SK-N-SH (cell line): ENCODE measurements at regions not wholly inside any gene's neighbourhood (a gene's known extent, or its start where the extent isn't known, plus 50 kb on each side); places are given as distances from the start of the nearest gene placed in this dataset.

Experiments
- CTCF ChIA-PET: fragments of 300-600, 350-600 bp; formaldehyde crosslinking; extraction: SDS; loops from one replicate; lab custom pipeline; 2021; lab: Yijun Ruan, JAX
- POLR2A ChIA-PET: fragments of 350-600 bp; sonication (Branson Sonifier 250); formaldehyde crosslinking; extraction: SDS; loops from one replicate; lab custom pipeline; 2020; ENCODE audit warnings: antibody characterized with exemption, inconsistent platforms; lab: Yijun Ruan, JAX
- DNase-seq: peaks from one replicate; pipeline ENCODE4 v3.0.0; 2012
- H2AFZ ChIP-seq: fragments of 200-600 bp; sonication (generic); 2 replicates; pipeline ENCODE4 v1.8.1; 2016; ENCODE audit warnings: antibody characterized with exemption, mild to moderate bottlenecking, low read depth
- H3F3A ChIP-seq: fragments of 200-600 bp; sonication (generic); replicated peaks from 2 replicates; pipeline ENCODE3; 2016; ENCODE audit warnings: antibody characterized with exemption, mild to moderate bottlenecking; ENCODE audit not compliant: insufficient read depth
- H3K27ac ChIP-seq, 2 experiments: fragments of 200-500 bp in 1 of 2; fragments of 200-600 bp in 1 of 2; sonication (Bioruptor generic) in 1 of 2; sonication (generic), shearing (Covaris generic) in 1 of 2; 2 replicates each; pipeline versions ENCODE4 v1.5.1 to v1.6.1; 2014 to 2016; ENCODE audit warnings: low read depth in 2 of 2, inconsistent platforms in 1 of 2, low read length in 1 of 2, mild to moderate bottlenecking in 1 of 2, mixed read lengths in 1 of 2
- H3K27me3 ChIP-seq: fragments of 200-600 bp; sonication (generic), shearing (Covaris generic); 2 replicates; pipeline ENCODE4 v1.6.1; 2016; ENCODE audit warnings: mixed run types; ENCODE audit not compliant: insufficient read depth
- H3K36me3 ChIP-seq, 2 experiments: fragments of 200-500 bp in 1 of 2; fragments of 200-600 bp in 1 of 2; sonication (Bioruptor generic) in 1 of 2; sonication (generic) in 1 of 2; replicated peaks in 1 of 2; 2 replicates each; pipeline versions ENCODE3 to v1.5.1; 2014 to 2016; ENCODE audit warnings: low read length in 1 of 2, mild to moderate bottlenecking in 1 of 2; ENCODE audit not compliant: insufficient read depth in 2 of 2, control insufficient read depth in 1 of 2
- H3K4me1 ChIP-seq, 2 experiments: fragments of 200-500 bp in 1 of 2; fragments of 200-600 bp in 1 of 2; sonication (Bioruptor generic) in 1 of 2; sonication (generic), shearing (Covaris generic) in 1 of 2; 2 replicates each; pipeline versions ENCODE4 v1.5.1 to v1.6.1; 2014 to 2016; ENCODE audit warnings: low read depth in 1 of 2, low read length in 1 of 2, mixed run types in 1 of 2; ENCODE audit not compliant: insufficient read depth in 2 of 2, control insufficient read depth in 1 of 2
- H3K4me2 ChIP-seq: fragments of 200-600 bp; sonication (generic), shearing (Covaris generic); 2 replicates; pipeline ENCODE4 v1.6.1; 2017; ENCODE audit warnings: mixed run types
- H3K4me3 ChIP-seq, 2 experiments: fragments of 200-500 bp in 1 of 2; fragments of 200-600 bp in 1 of 2; sonication (Bioruptor generic) in 1 of 2; sonication (generic), shearing (Covaris generic) in 1 of 2; 2 replicates each; pipeline versions ENCODE4 v1.5.1 to v1.8.1; 2014 to 2016; ENCODE audit warnings: low read depth in 2 of 2, inconsistent platforms in 1 of 2, low read length in 1 of 2, mild to moderate bottlenecking in 1 of 2, mixed read lengths in 1 of 2, moderate library complexity in 1 of 2
- H3K79me2 ChIP-seq: fragments of 200-600 bp; sonication (generic); 2 replicates; pipeline ENCODE4 v1.8.1; 2017; ENCODE audit warnings: mild to moderate bottlenecking; ENCODE audit not compliant: insufficient read depth
- H3K9ac ChIP-seq: fragments of 200-600 bp; sonication (generic); 2 replicates; pipeline ENCODE4 v1.6.1; 2017; ENCODE audit warnings: mixed run types
- H3K9me2 ChIP-seq: fragments of 200-600 bp; sonication (generic); 2 replicates; pipeline ENCODE4 v1.6.1; 2017; ENCODE audit warnings: mixed run types
- H3K9me3 ChIP-seq: fragments of 200-600 bp; sonication (generic); 2 replicates; pipeline ENCODE4 v1.6.1; 2017; ENCODE audit warnings: mixed run types, mild to moderate bottlenecking, moderate library complexity
- H4K20me1 ChIP-seq: fragments of 200-600 bp; sonication (generic); 2 replicates; pipeline ENCODE4 v1.6.1; 2017; ENCODE audit warnings: mild to moderate bottlenecking, mixed run types; ENCODE audit not compliant: insufficient read depth
- EZH2phosphoT487 ChIP-seq: fragments of 200-600 bp; sonication (generic); IDR thresholded peaks from 2 replicates; pipeline ENCODE4 v1.6.1; 2017; ENCODE audit warnings: low read depth, mixed run types, mild to moderate bottlenecking, antibody characterized with exemption, moderate library complexity, borderline replicate concordance
- MEF2A ChIP-seq: IDR thresholded peaks from 2 replicates; pipeline ENCODE4 v1.4.0; 2012; ENCODE audit warnings: low read depth, borderline replicate concordance
- NFIC ChIP-seq: IDR thresholded peaks from 2 replicates; pipeline ENCODE4 v1.4.0; 2012; ENCODE audit warnings: borderline replicate concordance
- RAD21 ChIP-seq: IDR thresholded peaks from 2 replicates; pipeline ENCODE4 v1.6.1; 2012; ENCODE audit warnings: mild to moderate bottlenecking, low read length
- SMC3 ChIP-seq: IDR thresholded peaks from 2 replicates; pipeline ENCODE4 v1.6.1; 2012; ENCODE audit warnings: low read depth, low read length, improper control_type of control experiment
- TAF1 ChIP-seq: IDR thresholded peaks from 2 replicates; pipeline ENCODE4 v1.6.1; 2012; ENCODE audit warnings: low read depth, mild to moderate bottlenecking, low read length, moderate library complexity, borderline replicate concordance
- WGBS: methylation state at CpG from one replicate; pipeline ENCODE4 v1.1.6; 2017; ENCODE audit warnings: low lambda C conversion rate; 5-methylcytosine and 5-hydroxymethylcytosine counted together
- TF ChIP-seq, protein P1 (sequence below): IDR thresholded peaks from 2 replicates; pipeline ENCODE4 v1.6.1; 2012; ENCODE audit warnings: mild to moderate bottlenecking, low read depth, low read length, moderate library complexity
- TF ChIP-seq, protein P2 (sequence below): IDR thresholded peaks from 2 replicates; pipeline ENCODE4 v1.4.0; 2012; ENCODE audit warnings: low read depth, borderline replicate concordance

DNA sequence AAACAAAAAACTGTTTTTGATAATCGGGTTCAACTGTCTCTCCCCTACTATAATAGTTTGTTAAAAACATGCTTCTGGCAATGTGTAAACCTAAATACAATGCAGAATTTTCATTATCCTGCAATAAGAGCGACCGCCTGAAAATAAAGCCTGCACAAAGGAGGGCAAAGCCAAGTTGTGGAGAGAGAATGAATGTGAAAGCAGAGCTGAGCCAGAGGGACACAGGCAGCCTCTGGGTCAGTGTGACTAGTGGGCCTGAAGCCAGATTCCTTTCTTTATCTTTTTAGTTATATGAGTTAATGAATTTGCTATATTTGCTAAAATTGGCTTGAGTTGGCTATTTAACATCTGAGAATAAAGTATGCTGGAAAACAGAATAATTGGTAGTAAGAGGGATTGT, 615.2 kb downstream of the PLA2G4A start:
- 81% methylated on average over 3 of the region's 3 CpGs for WGBS
- H3K27me3 ChIP-seq = no peaks in the 10 kb centered on the region
- no peaks in the 10 kb centered on the region for H3K79me2 ChIP-seq
- no peaks in the 10 kb centered on the region; a peak in 1 of 4 replicates for H3K4me1 ChIP-seq
- no peak overlapping the region for H3K27ac ChIP-seq
- no peak overlapping the region for H2AFZ ChIP-seq
- no peak for TF ChIP-seq TAF1
- TF ChIP-seq, protein P1, sequence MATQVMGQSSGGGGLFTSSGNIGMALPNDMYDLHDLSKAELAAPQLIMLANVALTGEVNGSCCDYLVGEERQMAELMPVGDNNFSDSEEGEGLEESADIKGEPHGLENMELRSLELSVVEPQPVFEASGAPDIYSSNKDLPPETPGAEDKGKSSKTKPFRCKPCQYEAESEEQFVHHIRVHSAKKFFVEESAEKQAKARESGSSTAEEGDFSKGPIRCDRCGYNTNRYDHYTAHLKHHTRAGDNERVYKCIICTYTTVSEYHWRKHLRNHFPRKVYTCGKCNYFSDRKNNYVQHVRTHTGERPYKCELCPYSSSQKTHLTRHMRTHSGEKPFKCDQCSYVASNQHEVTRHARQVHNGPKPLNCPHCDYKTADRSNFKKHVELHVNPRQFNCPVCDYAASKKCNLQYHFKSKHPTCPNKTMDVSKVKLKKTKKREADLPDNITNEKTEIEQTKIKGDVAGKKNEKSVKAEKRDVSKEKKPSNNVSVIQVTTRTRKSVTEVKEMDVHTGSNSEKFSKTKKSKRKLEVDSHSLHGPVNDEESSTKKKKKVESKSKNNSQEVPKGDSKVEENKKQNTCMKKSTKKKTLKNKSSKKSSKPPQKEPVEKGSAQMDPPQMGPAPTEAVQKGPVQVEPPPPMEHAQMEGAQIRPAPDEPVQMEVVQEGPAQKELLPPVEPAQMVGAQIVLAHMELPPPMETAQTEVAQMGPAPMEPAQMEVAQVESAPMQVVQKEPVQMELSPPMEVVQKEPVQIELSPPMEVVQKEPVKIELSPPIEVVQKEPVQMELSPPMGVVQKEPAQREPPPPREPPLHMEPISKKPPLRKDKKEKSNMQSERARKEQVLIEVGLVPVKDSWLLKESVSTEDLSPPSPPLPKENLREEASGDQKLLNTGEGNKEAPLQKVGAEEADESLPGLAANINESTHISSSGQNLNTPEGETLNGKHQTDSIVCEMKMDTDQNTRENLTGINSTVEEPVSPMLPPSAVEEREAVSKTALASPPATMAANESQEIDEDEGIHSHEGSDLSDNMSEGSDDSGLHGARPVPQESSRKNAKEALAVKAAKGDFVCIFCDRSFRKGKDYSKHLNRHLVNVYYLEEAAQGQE = no peak
- H3K36me3 ChIP-seq = no peaks in the 10 kb centered on the region
- H3F3A ChIP-seq = no peaks in the 10 kb centered on the region
- H3K9me3 ChIP-seq = no peaks in the 10 kb centered on the region
- no peaks in the 10 kb centered on the region for H3K9me2 ChIP-seq
- H3K4me2 ChIP-seq = no peak overlapping the region
- ChIA-PET CTCF (no interaction called here), POLR2A (no interaction called here)
- no peaks in the 10 kb centered on the region for H4K20me1 ChIP-seq
- no peak overlapping the region for H3K4me3 ChIP-seq
- H3K9ac ChIP-seq = no peak overlapping the region
- DNase-seq = no peak

DNA sequence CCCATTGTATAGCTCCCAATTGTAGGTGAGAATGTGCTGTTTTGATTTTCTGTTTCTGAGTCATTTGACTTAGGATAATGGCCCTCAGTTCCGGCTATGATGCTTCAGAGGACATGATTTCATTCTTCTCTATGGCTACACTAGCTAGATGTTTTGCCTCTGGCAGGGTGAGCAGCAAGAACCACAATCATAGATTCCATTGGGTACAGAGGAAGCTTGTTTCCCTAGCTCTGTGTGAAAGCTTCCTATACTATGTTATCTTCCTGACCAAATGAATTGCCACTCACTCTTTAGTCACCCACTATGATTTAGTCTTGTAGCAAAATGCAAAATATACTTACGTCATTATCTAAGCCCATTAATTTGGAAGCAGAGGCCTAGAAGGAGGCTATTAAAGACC, 616.3 kb downstream of the PLA2G4A start:
- no peak for DNase-seq
- H3K9ac ChIP-seq = no peak overlapping the region
- 79% methylated on average over 2 of the region's 2 CpGs for WGBS

More for the DNA sequence above, 616.3 kb downstream of the PLA2G4A start:
- no peaks in the 10 kb centered on the region for H4K20me1 ChIP-seq
- no peaks in the 10 kb centered on the region for H3K36me3 ChIP-seq
- ChIA-PET CTCF (interaction anchor here (0.5 to 1.5 kb wide), 2 partner anchors 28 to 148 kb away, joined by 3 to 4 read pairs; no protein-coding TSS in a partner anchor), POLR2A (no interaction called here)
- no peak overlapping the region for H3K4me2 ChIP-seq
- TF ChIP-seq SMC3 (no peak), MEF2A (no peak), NFIC (no peak), EZH2phosphoT487 (no peak), RAD21 (no peak)
- TF ChIP-seq, protein P1 = no peak
- TF ChIP-seq, protein P2, sequence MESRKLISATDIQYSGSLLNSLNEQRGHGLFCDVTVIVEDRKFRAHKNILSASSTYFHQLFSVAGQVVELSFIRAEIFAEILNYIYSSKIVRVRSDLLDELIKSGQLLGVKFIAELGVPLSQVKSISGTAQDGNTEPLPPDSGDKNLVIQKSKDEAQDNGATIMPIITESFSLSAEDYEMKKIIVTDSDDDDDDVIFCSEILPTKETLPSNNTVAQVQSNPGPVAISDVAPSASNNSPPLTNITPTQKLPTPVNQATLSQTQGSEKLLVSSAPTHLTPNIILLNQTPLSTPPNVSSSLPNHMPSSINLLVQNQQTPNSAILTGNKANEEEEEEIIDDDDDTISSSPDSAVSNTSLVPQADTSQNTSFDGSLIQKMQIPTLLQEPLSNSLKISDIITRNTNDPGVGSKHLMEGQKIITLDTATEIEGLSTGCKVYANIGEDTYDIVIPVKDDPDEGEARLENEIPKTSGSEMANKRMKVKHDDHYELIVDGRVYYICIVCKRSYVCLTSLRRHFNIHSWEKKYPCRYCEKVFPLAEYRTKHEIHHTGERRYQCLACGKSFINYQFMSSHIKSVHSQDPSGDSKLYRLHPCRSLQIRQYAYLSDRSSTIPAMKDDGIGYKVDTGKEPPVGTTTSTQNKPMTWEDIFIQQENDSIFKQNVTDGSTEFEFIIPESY = no peak
- no peaks in the 10 kb centered on the region for H3K27me3 ChIP-seq
- no peak overlapping the region for H3K4me3 ChIP-seq
- H3K27ac ChIP-seq = no peak overlapping the region
- H3K4me1 ChIP-seq = no peaks in the 10 kb centered on the region; a peak in 1 of 4 replicates
- no peaks in the 10 kb centered on the region for H3K9me3 ChIP-seq
- no peaks in the 10 kb centered on the region for H3K79me2 ChIP-seq
- H2AFZ ChIP-seq = no peak overlapping the region
- H3F3A ChIP-seq = no peaks in the 10 kb centered on the region
- no peaks in the 10 kb centered on the region for H3K9me2 ChIP-seq
